OCI-LY3 (cell line): ENCODE measurements at regions not wholly inside any gene's neighbourhood (a gene's known extent, or its start where the extent isn't known, plus 50 kb on each side); places are given as distances from the start of the nearest gene placed in this dataset.

Source experiments
- EZH2phosphoT487 ChIP-seq: fragments of 200-600 bp; shearing (Covaris generic); IDR thresholded peaks from 2 replicates; pipeline ENCODE4 v1.6.1; 2018; ENCODE audit warnings: antibody characterized with exemption, mixed run types, low read depth
- TF ChIP-seq, protein P1 (sequence below): fragments of 200-600, 300-600 bp; sonication (generic); IDR thresholded peaks from 2 replicates; pipeline ENCODE4 v1.5.1; 2014; ENCODE audit warnings: antibody characterized with exemption, low read length, low read depth

DNA sequence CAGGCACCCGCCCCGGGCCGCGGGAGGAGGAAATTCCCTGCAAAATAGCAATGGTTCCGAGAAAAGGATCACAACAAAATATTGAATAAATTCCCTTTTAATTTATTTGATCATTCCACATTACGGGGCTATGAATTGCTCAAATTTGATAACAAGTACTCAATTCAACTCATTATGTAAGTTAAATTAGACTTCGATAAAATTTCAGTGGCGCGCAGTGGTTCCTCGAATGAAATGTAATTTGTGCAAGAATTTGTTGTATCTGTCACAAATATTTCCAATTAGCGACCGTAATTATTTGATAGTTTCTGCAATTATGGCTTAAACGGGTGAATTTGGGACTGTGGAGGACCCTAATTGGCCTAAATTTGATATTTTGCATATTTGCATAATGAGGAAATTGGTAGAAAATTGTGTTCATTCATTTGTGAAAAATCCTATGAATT, 76.0 kb upstream of the TBCA start:
- TF ChIP-seq, protein P1, sequence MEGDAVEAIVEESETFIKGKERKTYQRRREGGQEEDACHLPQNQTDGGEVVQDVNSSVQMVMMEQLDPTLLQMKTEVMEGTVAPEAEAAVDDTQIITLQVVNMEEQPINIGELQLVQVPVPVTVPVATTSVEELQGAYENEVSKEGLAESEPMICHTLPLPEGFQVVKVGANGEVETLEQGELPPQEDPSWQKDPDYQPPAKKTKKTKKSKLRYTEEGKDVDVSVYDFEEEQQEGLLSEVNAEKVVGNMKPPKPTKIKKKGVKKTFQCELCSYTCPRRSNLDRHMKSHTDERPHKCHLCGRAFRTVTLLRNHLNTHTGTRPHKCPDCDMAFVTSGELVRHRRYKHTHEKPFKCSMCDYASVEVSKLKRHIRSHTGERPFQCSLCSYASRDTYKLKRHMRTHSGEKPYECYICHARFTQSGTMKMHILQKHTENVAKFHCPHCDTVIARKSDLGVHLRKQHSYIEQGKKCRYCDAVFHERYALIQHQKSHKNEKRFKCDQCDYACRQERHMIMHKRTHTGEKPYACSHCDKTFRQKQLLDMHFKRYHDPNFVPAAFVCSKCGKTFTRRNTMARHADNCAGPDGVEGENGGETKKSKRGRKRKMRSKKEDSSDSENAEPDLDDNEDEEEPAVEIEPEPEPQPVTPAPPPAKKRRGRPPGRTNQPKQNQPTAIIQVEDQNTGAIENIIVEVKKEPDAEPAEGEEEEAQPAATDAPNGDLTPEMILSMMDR: no peak
- no peak for TF ChIP-seq EZH2phosphoT487
